ENCODE measurements at regions not wholly inside any gene's neighbourhood (a gene's known extent, or its start where the extent isn't known, plus 50 kb on each side); places are given as distances from the start of the nearest gene placed in this dataset.

DNA sequence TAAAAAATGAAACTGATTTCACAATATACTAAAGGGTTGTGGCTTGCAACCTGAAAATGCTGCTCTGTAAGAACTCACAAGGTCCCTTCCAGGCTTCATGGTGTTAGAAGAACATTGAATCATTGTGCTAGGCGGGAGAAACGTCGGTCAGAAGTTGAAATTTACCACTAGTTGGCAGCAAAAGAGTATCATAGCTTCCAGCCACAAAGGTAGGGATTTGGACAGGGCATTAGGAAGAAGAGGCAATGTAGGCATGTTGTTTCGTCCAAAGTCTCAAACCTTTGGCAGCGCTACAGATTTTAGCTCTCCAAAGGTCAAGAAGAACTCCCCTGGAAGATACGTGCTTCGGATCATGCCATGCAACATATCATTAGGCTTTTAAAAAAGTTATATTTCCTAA lies 62.5 kb upstream of the ZP4 start:
- no peak for DNase-seq
